Adrenal gland (tissue), 5 donors: ENCODE measurements at regions not wholly inside any gene's neighbourhood (a gene's known extent, or its start where the extent isn't known, plus 50 kb on each side); places are given as distances from the start of the nearest gene placed in this dataset.

Source experiments
- POLR2A ChIP-seq, 2 donors: fragments of 450-650 bp; IDR thresholded peaks; one replicate each; pipeline ENCODE4 v1.6.1; 2017; ENCODE audit warnings: antibody characterized with exemption in 2 of 2, mild to moderate bottlenecking in 2 of 2, moderate library complexity in 1 of 2
- TF ChIP-seq, protein P1 (sequence below), 6 experiments: fragments of 450-650 bp in 4 of 6; fragments of 200-600 bp in 2 of 6; sonication (generic) in 1 of 6; IDR thresholded peaks; 1 replicate in 5 of 6; 2 replicates in 1 of 6; pipeline versions ENCODE4 v1.5.1 to v1.8.0; 2016 to 2021; ENCODE audit warnings: antibody characterized with exemption in 6 of 6, mild to moderate bottlenecking in 2 of 6, moderate library complexity in 1 of 6
- donor health status: DM: no; HTN: no; CAD: no.

DNA sequence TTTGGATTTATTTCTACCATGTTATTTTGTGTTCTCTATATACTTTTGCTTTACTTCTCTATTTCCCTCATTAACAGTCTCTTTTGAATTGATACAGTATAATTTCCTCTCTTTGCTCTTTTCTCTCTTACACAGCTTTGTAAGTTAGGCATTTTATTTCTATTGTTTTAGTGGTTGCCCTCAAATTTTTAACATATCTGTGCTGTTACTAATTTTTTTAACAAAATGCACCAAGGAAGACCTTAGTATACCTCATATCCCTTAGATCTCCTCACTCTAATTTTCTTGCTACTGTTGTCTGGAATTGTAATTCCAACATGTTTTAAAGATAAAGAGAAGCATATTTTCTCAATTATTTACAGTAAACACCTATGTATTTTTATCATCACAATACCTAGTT is 416.8 kb upstream of the SLC14A2 start:
- TF ChIP-seq, protein P1, sequence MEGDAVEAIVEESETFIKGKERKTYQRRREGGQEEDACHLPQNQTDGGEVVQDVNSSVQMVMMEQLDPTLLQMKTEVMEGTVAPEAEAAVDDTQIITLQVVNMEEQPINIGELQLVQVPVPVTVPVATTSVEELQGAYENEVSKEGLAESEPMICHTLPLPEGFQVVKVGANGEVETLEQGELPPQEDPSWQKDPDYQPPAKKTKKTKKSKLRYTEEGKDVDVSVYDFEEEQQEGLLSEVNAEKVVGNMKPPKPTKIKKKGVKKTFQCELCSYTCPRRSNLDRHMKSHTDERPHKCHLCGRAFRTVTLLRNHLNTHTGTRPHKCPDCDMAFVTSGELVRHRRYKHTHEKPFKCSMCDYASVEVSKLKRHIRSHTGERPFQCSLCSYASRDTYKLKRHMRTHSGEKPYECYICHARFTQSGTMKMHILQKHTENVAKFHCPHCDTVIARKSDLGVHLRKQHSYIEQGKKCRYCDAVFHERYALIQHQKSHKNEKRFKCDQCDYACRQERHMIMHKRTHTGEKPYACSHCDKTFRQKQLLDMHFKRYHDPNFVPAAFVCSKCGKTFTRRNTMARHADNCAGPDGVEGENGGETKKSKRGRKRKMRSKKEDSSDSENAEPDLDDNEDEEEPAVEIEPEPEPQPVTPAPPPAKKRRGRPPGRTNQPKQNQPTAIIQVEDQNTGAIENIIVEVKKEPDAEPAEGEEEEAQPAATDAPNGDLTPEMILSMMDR (IDR thresholded peaks at IDR 0.05), result no peak
- no peak for TF ChIP-seq POLR2A (IDR thresholded peaks at IDR 0.05)
